ENCODE measurements at regions not wholly inside any gene's neighbourhood (a gene's known extent, or its start where the extent isn't known, plus 50 kb on each side); places are given as distances from the start of the nearest gene placed in this dataset.
"Not testable (repeated sequence)": the region's sequence is repeated elsewhere in the genome, so short reads cannot be mapped to it uniquely, and the experiment has no call there.

DNA sequence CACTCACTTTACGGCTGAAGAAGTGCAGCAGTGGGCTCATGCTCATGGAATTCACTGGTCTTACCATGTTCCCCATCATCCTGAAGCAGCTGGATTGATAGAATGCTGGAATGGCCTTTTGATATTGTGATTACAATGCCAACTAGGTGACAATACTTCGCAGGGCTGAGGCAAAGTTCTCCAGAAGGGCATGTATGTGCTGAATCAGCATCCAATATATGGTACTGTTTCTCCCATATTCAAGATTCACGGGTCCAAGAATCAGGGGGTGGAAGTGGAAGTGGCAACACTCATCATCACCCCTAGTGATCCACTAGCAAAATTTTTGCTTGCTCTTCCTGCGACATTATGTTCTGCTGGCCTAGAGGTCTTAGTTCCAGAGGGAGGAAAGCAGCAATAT is 353.3 kb downstream of the C12orf75 start:
- TF ChIP-seq CTCF, POLR2A (IDR thresholded peaks at IDR 0.05): not testable (repeated sequence)
